ENCODE measurements at regions not wholly inside any gene's neighbourhood (a gene's known extent, or its start where the extent isn't known, plus 50 kb on each side); places are given as distances from the start of the nearest gene placed in this dataset.

DNA sequence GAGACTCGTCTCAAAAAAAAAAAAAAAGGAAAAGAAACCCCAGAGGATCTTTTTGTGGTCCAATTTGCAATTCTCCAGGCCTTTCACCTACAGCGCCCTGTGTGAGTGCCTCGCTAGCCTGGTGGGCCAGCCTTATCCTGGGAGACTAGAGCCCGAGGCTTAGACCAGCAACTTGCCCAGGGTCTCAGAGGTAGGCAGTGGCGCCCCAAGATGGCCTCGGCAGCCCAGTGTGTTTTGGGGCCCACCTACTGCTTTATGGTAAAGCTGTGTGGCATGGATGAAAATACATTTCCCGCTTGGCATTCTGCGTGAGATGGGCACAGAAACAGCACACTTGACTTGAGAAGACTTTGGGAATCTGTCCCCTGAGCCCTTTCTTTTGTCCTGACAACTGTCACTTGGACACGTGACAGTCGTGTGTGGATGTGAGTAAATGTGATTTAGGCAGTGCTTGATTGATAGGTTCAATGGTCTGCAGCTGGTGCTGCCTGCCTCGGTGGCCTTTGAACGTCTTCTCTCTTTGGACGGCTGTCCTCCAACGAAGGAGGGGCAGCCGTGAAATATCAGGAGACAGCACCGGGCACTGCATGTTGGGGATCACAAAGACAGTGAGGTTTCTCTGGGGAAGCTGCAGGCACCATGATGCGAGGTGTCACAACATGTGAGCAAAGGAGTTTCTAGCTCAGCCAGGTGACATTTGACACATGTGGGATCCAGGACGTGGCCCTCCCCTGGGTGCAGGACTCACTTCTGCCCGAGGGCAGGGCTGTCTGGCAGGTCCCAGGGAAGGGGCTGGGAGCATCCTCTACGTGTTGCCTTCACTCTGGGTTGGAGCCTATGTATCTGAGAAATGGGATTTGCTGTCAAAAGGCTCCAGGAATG is 209.5 kb upstream of the TWIST2 start:
- no peak for DNase-seq

DNA sequence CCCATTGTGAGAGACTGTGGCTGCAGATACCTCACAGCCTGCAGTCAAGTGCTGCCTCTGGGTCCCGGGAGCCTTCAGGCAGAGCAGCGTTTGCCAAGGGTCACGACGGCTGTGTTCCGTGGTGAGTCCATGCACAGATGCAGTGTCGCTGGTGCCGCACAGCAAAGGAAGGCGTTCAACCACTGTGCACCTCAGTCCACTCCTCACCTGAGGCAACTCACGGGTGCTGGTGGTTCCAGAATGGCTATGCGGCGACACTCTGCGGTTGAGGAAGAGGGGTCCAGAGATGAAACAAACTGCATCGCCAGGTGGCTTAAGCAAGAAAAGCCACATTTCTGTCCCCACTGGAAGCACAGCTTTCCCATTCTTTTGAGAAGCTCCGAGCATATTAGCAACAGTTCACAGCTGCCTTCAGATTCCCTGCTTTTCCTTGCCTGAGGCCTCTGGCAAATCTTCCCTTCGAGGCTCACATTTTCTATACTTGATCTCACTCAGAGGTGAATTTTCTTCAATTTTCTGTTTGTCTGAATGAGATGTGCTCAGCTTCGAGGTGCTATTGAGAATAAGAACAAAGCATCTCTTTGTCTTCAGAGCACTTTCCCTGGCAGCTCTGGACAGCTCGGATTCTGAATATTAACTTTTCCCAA is 208.8 kb upstream of the TWIST2 start:
- no peak for DNase-seq

DNA sequence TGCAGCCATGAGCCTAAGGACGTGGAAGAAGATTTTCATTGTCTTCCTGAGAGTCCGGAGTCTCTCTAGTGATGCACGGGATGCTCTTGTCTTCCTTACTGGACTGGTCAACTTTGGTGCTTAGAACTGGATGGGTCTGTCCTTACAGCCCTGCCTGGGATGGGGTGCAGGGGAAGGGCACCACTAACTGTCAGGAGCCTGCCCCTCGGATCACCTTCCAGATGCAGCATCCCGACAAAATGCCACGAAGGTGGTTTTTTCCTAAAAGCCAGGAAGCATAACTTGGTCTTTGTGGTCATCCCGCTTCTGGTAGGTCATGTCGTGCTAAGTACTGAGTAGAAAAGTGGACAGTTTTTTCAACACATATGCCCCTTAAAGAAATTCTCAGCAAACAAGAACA is 207.4 kb upstream of the TWIST2 start:
- no peak for DNase-seq

DNA sequence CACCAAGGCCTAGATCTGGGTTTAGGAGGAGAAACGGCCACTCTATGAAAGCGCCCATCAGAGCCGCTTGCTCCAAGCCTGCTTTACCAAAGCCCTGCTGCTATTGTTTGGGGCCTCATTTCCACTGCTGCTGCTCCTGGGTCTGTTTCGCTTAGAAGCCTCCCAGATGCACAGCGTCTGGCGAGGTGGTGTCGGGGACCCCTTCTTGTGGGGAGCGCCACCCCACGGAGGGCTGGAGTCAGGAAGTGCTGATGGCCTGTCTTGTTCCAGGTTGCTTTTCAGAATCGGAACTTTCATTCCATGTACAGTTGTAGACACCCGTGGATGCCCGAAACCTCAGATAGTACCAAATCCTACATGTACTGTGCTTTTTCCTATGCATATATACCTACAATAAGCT is 204.9 kb upstream of the TWIST2 start:
- DNase-seq = no peak

DNA sequence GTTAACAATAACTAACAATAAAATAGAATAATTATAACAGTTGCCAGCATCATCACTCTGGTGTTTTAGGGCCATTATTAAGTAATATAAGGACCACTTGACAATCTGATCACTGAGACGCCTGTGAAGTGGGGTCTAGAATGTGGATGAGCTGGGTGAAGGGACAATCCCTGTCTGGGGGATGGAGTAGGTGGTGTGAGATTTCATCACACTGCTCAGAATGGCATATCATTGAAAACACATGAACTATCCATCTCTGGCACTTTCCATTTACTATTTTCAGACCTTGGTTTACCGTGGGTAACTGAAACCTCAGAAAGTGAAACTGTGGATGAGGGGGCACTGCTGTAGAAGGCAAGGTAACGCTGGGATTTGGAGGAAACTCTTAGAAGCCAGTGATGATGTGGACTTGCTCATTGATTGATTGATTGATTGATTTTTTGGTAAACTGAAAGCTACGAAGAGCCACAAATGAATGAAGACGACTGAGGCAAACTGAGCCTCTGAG is 204.4 kb upstream of the TWIST2 start:
- DNase-seq = no peak

DNA sequence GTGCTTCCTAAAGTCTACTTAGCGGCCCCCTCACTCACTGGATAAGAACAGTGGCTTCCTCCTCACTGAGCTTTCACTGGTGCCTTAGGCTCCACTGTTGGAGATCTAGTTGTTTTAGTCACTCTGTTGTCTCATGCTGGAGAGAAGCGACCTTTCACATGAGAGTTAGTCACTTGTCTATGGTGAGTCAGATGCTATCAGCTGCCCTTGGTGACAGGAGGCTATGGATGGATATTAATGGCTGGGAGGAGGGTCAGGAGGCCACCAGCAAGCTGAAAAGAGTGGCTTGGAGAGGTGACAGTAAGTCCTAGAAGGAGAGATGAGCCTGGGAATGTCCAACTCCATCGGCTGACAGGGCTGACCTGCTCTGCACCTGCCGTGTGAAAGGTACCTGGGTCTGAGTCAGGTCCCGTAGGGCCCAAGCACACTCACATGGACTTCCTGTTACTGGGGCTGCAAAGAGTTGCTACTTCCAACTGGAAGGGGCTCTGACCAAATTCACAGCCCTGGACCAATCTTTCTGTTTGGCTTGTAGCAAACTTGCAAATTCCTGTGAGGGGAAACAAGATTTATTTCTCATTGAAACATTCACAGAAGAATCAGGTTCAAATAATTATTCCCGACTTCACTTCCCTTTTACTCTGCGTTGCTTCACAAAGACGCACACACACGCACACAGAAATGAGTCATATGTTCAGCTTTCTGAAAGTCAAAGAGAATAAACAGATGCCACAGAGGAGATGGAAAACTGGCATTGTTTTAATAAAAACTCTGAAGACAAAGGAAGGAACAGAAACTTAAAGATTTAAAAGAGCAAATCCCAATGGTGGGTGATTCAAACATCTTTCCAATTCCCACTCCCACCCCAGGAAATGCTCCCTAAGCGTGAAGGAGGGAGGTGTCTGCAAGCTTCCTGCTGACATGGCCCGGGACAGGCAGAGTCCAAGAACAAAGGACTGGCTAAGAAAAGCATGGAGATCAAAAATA is 203.5 kb upstream of the TWIST2 start:
- peak; percentile 84 for DNase-seq

DNA sequence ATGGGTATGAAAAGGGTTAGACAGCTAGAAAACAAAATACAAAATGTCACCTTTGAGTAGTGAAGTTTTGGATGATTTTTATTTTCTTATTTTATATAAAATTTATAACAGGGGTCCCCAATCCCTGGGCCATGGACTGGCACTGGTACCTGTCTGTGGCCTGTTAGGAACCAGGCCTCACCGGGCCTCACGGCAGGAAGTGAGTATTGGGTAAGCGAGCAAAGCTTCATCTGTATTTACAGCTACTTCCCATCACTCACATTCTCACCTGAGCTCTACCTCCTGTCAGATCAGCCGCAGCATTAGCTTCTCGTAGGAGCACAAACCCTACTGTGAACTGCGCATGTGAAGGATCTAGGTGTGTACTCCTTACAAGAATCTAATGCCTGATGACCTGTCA is 202.8 kb upstream of the TWIST2 start:
- DNase-seq = no peak

DNA sequence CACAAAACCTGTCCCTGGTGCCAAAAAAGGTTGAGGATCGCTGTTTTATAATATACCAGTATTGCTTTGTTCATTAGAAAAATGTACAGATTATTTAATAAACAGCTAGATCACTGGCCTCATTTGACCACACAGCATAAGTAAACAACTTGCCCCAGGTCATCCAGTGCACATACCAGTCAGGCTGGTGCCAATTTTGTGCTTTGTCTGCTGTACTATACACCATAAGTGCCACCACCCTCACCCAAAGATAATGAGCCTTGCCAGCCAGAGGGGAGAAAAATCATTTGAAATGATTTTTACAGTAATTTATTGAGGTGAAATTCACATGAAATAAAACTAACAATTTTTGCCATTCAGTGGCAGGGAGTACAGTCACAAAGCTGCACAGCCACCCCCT is 202.2 kb upstream of the TWIST2 start:
- DNase-seq = no peak

DNA sequence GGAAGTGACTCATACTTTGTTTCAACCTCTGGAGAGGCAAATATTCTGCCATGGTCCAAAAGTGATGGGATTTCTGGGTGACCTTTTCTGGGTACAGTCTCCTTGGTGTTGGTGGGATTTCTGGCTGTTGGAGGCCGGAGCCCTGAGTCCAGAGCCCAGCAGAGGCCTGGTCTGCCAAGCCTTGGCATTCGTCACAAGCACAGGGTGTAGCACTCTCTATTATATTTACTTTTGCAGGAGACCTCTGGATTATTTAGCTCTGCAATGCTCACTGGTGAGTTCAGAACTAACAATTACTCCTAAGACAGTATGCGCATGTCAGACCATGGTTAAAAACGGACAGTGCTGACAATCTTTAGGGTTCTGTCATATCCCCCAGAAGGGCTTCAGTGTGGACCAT is 201.6 kb upstream of the TWIST2 start:
- no peak for DNase-seq

DNA sequence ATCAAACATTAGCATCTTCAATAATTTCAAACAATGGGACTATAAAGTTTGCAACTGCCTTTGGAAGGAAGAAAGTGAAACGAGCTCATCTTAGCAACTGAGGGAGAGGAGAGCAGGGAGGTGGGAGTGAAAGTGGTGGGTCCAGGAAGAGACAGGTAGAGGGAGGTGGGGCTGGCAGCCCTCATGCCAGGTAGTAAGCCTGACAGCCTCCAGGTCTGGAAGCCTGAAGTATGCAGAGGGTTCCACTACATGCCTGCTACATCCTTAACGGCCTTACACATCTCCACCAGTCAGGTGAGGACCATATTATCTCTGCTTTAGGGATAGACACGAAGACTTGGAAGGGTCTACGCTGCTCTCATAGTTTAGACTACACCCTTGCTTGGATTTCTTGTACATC is 201.1 kb upstream of the TWIST2 start:
- DNase-seq = no peak

DNA sequence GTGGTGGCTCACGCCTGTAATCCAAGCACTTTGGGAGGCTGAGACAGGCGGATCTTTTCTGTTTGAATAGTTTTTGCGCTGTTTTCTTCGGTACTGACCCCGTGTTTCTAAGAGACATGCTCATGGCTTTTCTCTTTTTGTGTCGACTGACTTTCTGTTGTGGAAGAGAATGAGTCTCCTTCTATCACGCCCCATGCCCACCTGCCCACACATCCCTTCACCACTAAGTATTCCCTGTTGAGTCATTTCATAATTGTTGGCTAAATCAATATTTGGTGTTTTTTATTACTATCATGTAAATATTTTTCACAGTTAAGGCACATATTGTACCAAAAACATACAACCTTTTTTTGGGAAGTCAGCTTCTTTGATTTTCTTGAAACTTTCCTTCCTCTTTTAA is 198.8 kb upstream of the TWIST2 start:
- no peak for DNase-seq

DNA sequence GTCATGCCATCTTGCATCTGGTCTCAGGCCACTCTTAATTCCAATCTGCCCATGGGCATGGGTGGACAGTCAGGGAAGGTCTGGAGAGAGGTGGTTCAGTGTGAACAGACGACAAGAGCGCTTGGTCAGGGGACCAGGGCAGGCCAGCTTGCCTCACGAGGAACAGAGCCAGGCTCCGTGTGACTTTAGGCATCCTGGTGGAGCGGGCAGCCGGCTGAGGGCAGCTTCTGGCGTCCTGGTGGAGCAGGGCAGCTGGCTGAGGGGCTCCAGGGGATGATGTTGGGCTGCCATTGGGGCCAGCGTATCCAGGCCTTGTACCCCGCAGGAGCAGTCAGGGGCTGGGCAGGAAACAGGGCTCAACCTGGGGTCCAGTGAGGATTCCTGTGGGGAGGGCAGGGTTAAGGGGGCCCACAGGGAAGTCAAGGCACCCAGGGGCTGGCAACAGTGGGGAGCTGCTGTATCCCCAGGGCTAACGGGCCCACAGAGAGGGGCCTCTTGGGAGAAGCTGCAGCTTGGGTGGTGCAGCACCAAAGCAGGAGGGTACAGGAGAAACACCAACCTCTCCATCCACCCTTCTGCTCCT is 197.9 kb upstream of the TWIST2 start:
- no peak for DNase-seq

DNA sequence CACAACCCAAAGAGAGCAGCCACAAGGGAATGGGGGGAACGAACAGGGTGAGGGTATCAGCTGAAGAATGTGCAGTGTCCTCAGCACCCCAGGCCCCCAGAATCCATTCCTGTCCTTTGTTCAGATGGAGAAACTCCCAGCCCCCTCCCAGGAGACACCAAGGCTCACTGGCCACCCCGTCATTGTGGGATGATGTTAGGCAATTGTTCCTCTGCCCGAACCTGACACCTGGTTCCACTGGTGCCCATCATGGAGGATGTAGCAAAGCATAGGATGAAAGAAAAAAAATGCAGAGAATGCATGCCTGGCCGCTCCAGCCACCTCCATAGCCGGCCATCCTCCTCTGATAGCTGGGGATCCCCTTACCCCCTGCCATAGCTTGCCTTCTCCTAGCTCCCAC is 197.3 kb upstream of the TWIST2 start:
- DNase-seq = no peak

DNA sequence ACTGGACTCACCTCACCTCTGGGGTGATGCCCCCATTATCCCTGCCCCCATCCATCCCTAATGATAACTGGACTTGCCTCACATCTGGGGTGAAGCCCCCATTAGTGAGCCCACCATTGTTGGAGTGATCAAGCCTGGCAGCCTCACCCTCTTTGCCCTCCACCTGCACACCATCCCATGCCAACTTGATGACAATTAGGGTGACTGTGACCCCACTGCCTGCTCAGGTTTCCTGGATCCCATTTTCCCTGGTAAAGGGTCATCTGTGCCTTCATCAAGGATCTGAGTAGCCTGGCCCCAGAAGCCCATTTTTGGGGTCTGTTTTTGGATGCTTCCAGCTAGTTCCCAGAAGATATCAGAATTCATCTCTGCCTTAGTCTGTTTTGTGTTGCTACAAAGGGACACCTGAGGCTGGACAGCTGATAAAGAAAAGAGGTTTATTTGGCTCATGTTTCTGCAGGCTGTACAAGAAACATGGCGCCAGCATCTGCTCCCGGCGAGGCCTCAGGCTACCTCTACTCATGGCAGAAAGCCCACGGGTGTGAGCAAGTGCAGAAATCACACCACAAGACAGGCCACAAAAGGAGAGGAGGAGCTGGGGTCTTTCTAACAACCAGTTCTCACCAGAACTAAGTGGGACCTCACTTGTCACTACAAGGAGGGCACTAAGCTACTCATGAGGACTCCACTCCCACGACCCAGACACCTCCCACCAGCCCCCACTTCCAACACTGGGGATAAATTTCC is 196.4 kb upstream of the TWIST2 start:
- no peak for DNase-seq

DNA sequence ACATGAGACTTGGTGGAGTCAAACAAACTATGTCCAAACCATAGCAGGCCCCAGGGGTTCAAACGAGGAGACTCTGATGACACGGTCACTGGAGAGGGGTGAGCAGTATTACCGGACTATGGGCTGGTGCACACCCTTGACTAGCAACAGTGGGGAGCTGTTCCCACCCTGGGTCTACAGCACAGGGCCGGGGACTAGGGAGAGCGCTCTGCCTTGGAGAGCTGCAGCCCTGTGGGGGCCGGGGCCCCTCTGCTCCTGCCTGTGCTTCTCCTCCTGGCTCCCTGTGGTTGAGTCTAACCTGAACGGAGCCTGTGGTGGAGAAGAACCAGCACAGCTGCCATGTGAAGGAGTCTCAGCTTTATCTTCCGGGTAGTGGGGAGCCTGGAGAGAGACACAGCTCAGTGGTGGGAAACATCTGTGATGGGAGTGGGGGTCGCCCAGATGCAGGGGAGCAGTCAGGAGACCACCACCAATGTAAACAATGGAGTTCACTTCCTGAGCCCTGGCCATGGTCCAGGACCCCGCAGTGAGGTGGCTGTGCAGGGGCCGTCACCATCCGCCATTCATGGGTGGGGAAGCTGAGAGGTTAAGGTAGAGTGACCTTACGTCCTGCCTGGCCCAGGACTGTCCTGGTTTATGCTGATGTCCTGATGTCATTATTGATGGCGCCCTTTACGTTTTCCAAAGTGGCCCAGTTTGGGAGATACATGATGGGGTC is 195.7 kb upstream of the TWIST2 start:
- DNase-seq = no peak

DNA sequence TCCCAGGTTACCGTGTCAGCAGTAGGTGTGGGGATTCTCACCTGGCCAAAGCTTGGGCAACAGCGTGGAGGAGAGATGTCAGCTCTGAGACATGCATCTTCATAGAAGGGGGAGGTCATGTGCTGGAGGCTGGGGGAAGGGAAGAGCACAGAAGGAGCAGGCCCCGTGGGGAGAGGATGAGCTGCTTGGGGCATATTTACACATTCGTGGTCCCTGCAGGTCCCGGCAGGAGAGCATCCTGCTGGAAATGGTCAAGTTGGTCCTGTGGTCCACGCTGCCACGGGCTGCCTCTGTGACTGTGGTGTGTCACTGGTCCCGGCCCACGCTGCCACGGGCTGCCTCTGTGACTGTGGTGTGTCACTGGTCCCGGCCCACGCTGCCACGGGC is 195.1 kb upstream of the TWIST2 start:
- DNase-seq = no peak

DNA sequence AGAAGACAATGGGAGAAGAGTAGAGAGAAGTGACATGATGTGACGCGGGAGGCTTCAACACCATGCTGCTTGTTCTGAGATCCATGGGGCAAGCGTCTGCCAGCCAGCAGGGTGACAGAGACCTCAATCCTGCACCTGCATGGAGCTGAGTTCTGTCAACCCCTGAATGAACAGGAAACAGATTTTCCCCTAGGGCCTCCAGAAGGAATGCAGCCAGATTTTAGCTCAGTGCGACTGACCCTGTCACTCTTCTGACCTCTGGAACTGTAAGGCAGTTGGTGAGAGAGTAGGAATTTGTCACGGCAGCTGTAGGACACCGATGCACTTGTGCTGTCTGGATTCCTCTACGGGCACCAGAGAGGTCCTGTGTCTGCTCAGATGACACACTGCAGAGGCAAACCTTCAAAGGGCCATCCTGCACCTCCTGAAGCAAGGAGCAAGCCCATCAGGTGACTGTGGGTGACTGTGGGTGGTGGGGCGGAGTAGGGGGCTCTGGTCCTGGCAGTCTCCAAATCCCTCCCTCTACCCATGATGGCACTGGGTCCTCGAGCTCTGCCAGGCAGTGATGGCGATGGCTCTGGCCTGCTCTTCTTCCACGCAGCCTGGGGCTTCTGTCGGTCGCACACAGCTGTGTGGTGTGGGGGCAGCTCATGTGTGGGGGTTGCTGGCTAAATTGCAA is 194.3 kb upstream of the TWIST2 start:
- no peak for DNase-seq

DNA sequence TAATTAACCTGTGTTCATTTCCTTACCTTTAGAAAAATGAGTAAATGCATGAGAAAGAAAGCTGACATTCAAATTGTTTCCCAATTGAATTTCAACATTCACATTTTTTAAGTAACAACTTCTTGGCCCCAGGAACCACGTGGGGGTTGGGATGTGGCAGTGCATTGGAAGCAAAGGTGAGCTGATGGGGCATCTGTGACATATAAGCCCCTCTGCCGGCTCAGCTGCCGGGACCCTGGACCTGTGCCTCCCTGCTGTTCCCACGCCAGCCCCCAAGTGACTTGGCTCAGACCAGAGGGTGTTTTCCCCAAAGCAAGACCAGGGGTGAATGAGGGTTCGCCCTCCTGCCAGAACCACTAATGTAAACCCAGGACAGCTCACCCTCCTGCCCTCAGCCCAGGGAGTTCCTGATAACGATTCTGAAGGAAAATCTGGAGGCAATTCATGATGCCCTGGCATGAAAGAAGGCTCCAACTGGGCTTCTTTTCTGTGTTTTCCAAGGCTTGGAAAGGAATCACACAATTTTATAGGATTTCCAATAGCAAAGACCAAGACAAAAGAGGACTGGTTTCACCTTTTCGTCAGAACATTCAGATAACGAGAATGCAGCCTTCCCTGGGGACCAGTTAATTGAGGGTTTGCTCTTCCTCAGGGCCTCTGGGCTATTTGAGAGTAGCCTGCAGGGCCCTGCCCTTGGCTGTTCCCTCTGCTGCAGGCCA is 193.2 kb upstream of the TWIST2 start:
- DNase-seq = no peak

DNA sequence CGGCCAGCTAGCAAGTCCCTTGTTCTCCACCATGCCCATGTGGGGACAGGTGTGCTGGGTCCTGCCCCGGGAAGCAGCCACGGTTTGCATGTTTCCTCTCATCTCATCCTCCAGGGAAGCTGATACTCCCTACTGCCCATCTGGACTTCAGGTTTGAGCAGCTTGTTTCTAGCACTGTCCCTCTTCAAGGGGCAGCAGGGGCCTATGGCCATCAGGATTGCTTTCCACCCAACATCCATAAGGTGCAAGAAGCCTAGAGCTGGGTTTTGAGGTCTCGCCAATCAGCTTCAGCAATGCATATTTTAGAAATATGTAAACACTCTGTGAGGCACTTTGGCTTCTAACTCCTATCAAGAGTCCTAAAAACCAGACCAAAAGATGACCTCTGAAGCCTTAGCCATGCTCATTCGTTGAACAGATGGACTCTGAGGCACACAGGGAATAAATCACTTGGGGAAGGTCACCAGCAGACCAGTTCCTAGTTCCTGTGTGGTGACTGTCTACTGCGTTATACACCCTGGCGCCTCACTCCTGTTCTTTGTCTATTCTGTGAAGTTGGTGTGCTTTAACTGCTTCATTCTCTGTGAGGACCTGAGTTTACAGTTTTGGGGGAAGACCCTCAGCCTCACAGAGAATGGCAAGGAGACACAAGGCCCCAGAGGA is 192.6 kb upstream of the TWIST2 start:
- DNase-seq = no peak
